Vagina (tissue), 2 donors: ENCODE measurements at regions not wholly inside any gene's neighbourhood (a gene's known extent, or its start where the extent isn't known, plus 50 kb on each side); places are given as distances from the start of the nearest gene placed in this dataset.

ENCODE experiments used
- CTCF ChIP-seq, 3 experiments: fragments of 450-650 bp in 2 of 3; fragments of 200-600 bp in 1 of 3; sonication (generic) in 1 of 3; IDR thresholded peaks; one replicate each; pipeline ENCODE4 v1.5.1; 2017 to 2019; ENCODE audit warnings: antibody characterized with exemption in 3 of 3, mild to moderate bottlenecking in 2 of 3, moderate library complexity in 2 of 3
- POLR2A ChIP-seq, 2 donors: fragments of 450-650 bp; IDR thresholded peaks; one replicate each; pipeline ENCODE4 v1.6.1; 2017; ENCODE audit warnings: antibody characterized with exemption in 2 of 2, mild to moderate bottlenecking in 2 of 2, moderate library complexity in 2 of 2
- POLR2AphosphoS5 ChIP-seq, 2 donors: sonication (generic); formaldehyde crosslinking; IDR thresholded peaks; one replicate each; pipeline ENCODE4 v1.9.0; 2017; ENCODE audit warnings: antibody characterized with exemption in 2 of 2, mild to moderate bottlenecking in 2 of 2, low read depth in 1 of 2; ENCODE audit not compliant: insufficient read depth in 1 of 2

- TF ChIP-seq CTCF (IDR thresholded peaks at IDR 0.05) (no peak), POLR2A (IDR thresholded peaks at IDR 0.05) (no peak), POLR2AphosphoS5 (IDR thresholded peaks at IDR 0.05; ENCODE audit: insufficient read depth in 1 of 2, low read depth in 1 of 2) (no peak)
Measured at GRCh38 chr10:118401708-118402193, 59.6 kb upstream of the FAM204A start.
